Activated naive CD4-positive, alpha-beta T cell treated with anti-CD3 and anti-CD28 coated beads for 36 hours (primary cell): ENCODE measurements at regions not wholly inside any gene's neighbourhood (a gene's known extent, or its start where the extent isn't known, plus 50 kb on each side); places are given as distances from the start of the nearest gene placed in this dataset.

Experiments
- CTCF ChIA-PET: fragments of 350-600 bp; sonication (Branson Sonifier 250); formaldehyde crosslinking; loops from one replicate; lab custom pipeline; 2021; ENCODE audit warnings: antibody characterized with exemption; lab: Charles Lee
- DNase-seq: peaks from one replicate; pipeline ENCODE4 v3.0.0-alpha.2; 2020
- H3K27ac Mint-ChIP-seq: one replicate; pipeline ENCODE4 v1.8.0; 2021; ENCODE audit warnings: mild to moderate bottlenecking, mixed read lengths
- H3K27me3 Mint-ChIP-seq: one replicate; pipeline ENCODE4 v1.8.0; 2021; ENCODE audit warnings: low read depth, mixed read lengths
- H3K36me3 Mint-ChIP-seq: one replicate; pipeline ENCODE4 v1.8.0; 2021; ENCODE audit warnings: low read depth, mixed read lengths
- H3K4me1 Mint-ChIP-seq: one replicate; pipeline ENCODE4 v1.8.0; 2021; ENCODE audit warnings: low read depth, mixed read lengths
- H3K4me3 Mint-ChIP-seq: one replicate; pipeline ENCODE4 v1.8.0; 2021; ENCODE audit warnings: mild to moderate bottlenecking, moderate library complexity, mixed read lengths
- H3K9me3 Mint-ChIP-seq: one replicate; pipeline ENCODE4 v1.8.0; 2021; ENCODE audit warnings: mixed read lengths
- intact Hi-C: fragments of 100-400 bp; cut with micrococcal nuclease; formaldehyde crosslinking; loops from one replicate; pipeline ENCODE4 v1.15.1; 2023

DNA sequence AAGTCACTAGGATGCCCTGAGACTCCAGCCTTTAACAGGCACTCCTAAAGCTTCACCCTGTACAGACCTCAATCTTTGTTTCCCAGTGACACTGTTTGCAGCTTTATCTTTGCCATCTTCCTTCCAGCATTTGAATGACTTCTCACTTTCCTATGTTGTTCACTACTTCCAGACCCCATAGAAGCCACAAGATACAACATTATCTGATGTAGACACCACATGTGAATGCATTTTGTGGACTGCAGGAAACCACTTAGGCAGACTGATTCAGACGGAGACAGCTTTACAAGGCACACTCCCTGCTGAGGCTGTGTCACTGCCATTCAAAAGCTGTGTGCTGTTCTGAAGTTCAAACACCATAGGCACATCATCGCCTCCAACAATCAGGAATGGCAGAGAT, 67.3 kb upstream of the SPATS2L start:
- intact Hi-C loops, result no loop called here
- DNase-seq, result no peak
- Mint-ChIP-seq H3K4me3 (no peak overlapping the region), H3K36me3 (no peaks in the 10 kb centered on the region), H3K4me1 (no peaks in the 10 kb centered on the region), H3K27ac (no peak overlapping the region), H3K27me3 (peaks cover 5% of the 10 kb centered on the region), H3K9me3 (no peaks in the 10 kb centered on the region)
- CTCF ChIA-PET, result interaction anchor here (1.0 kb wide), 1 partner anchor 245 kb away, joined by 4 read pairs; no protein-coding TSS in a partner anchor

- CTCF ChIA-PET, result interaction anchor here (0.6 kb wide), 1 partner anchor 546 kb away, joined by 3 read pairs; no protein-coding TSS in a partner anchor
- no peak for DNase-seq
- H3K4me1 Mint-ChIP-seq, result no peaks in the 10 kb centered on the region
- H3K27me3 Mint-ChIP-seq, result peaks cover 5% of the 10 kb centered on the region
- no peaks in the 10 kb centered on the region for H3K36me3 Mint-ChIP-seq
- no peaks in the 10 kb centered on the region for H3K9me3 Mint-ChIP-seq
- no peak overlapping the region for H3K27ac Mint-ChIP-seq
- intact Hi-C loops, result no loop called here
- H3K4me3 Mint-ChIP-seq, result no peak overlapping the region
These were observed 63.9 kb upstream of the SPATS2L start for GRCh38 chr2:200242570-200242969.

- Mint-ChIP-seq H3K4me3 (no peak overlapping the region), H3K36me3 (no peaks in the 10 kb centered on the region), H3K9me3 (no peaks in the 10 kb centered on the region), H3K27ac (no peak overlapping the region), H3K27me3 (peaks cover 4% of the 10 kb centered on the region), H3K4me1 (no peaks in the 10 kb centered on the region)
- CTCF ChIA-PET, result interaction anchor here (0.6 to 0.7 kb wide), 3 partner anchors 9 to 545 kb away, joined by 3 to 4 read pairs (median 4); no protein-coding TSS in a partner anchor
- DNase-seq, result no peak
- intact Hi-C loops, result no loop called here
These were observed 63.1 kb upstream of the SPATS2L start for GRCh38 chr2:200243441-200243840.

- H3K36me3 Mint-ChIP-seq, result no peaks in the 10 kb centered on the region
- no peak for DNase-seq
- CTCF ChIA-PET, result no interaction called here
These were observed 62.4 kb upstream of the SPATS2L start for GRCh38 chr2:200244111-200244510.

DNA sequence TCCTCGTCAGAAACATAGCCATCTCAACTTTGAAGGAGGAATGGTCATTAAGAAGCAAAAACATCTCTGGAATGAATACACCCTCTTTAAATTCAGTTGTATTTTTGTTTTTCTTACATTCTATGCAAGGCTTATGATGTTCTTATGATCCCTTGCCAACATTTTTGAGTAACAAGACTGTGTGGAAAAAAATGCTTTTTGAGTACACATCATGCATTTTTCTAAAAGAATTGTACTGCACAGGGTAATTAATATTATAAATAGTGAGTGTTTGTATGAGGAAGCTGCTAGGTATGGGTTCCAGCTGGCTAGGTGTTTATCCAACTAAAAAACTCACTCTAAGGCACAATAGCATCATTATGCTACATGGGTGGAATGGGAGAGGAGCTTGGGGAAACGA, 59.0 kb upstream of the SPATS2L start:
- H3K36me3 Mint-ChIP-seq, result no peaks in the 10 kb centered on the region
- H3K4me1 Mint-ChIP-seq, result no peaks in the 10 kb centered on the region
- H3K27me3 Mint-ChIP-seq, result peaks cover 2% of the 10 kb centered on the region
- no peak overlapping the region for H3K4me3 Mint-ChIP-seq
- H3K27ac Mint-ChIP-seq, result no peak overlapping the region
- CTCF ChIA-PET, result no interaction called here
- no peak for DNase-seq
- no peaks in the 10 kb centered on the region for H3K9me3 Mint-ChIP-seq
- intact Hi-C loops, result no loop called here

More at GRCh38 chr2:200244111-200244510, 62.4 kb upstream of the SPATS2L start:
- intact Hi-C loops, result no loop called here
- H3K4me3 Mint-ChIP-seq, result no peak overlapping the region
- H3K27ac Mint-ChIP-seq, result no peak overlapping the region
- H3K9me3 Mint-ChIP-seq, result no peaks in the 10 kb centered on the region
- H3K4me1 Mint-ChIP-seq, result no peaks in the 10 kb centered on the region
- peaks cover 2% of the 10 kb centered on the region for H3K27me3 Mint-ChIP-seq

DNA sequence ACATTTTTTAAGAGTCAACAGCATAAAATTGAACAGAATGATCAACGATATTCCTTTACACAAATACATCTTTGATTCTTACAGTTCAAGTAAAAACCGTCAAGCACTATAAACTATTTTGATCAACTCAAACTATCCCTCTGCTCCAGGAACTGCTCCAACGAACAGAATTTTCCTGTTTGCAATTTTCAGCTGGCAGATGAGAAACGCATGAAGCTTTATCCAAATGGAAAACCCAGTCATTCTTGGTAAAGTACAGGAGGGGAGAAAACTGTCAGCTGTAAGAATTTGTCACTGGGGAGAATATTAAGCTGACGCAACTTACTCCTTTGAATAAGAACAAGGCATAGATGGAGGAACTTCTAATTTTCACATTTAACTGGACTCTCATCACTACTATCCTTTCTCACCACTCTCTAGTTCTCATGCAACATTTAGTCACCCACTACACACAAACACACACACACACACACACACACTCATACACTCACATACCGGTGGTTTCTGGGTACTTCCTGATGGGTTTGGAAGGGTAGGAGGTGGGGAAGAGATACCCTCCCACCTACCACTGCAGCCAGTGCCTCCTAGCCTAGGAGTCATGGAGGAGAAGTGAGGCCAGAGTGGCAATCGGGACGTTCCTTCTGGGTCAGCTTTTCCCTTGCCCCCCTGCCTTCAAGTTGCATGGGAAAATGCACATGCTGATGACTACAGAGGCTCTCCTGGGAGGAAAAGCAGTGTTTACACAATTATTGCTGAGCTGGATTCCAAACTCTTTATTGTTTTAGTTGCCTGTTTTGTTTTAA, 54.0 kb upstream of the SPATS2L start:
- Mint-ChIP-seq H3K4me1 (no peaks in the 10 kb centered on the region), H3K27me3 (peaks cover 2% of the 10 kb centered on the region), H3K36me3 (no peaks in the 10 kb centered on the region), H3K27ac (no peak overlapping the region), H3K4me3 (no peak overlapping the region), H3K9me3 (no peaks in the 10 kb centered on the region)
- DNase-seq, result no peak
- intact Hi-C loops, result no loop called here
- CTCF ChIA-PET, result no interaction called here

DNA sequence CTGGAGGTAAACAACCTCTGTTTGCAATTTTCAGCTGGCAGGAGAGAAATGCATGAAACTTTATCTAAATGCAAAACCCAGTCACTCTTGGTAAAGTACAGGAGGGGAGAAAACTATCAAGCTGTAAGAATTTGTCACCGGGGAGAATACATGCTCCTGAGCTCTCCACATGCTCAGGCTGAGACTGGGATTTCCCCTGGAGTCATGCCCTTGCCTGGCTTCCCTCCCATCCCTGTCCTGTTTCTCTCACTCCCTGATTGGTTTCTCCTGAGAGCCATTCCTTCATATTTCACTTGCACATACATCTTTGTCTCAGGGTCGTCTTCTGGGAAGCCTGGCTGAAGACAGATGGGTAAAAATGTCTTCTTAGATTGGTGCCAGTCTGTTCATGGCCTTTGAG, 52.9 kb upstream of the SPATS2L start:
- DNase-seq, result no peak
- H3K27me3 Mint-ChIP-seq, result peaks cover 2% of the 10 kb centered on the region
- H3K4me1 Mint-ChIP-seq, result no peaks in the 10 kb centered on the region
- H3K27ac Mint-ChIP-seq, result no peak overlapping the region
- H3K36me3 Mint-ChIP-seq, result no peaks in the 10 kb centered on the region
- intact Hi-C loops, result no loop called here
- no peaks in the 10 kb centered on the region for H3K9me3 Mint-ChIP-seq
- no peak overlapping the region for H3K4me3 Mint-ChIP-seq
- CTCF ChIA-PET, result no interaction called here

DNA sequence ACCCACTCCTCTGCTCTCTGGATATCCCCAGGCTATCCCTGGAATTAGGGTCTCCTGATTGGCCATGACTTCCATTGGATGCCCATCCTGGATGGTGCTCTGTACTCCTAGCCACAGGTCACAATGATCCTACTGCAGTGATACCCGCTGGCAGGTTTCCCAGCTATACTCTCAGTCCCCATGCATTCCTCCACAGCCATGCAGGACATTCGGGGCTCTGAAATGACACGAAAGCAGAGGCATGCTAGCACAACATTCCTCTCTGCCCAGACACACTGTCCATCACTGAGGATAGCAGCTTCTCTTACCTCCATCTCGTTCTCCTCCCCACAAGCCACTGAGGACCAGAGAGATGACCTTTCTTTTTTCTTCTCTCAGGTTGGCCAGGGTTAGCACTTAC, 51.7 kb upstream of the SPATS2L start:
- DNase-seq, result no peak
- no peaks in the 10 kb centered on the region for H3K36me3 Mint-ChIP-seq
- H3K27me3 Mint-ChIP-seq, result peaks cover 2% of the 10 kb centered on the region
- no peaks in the 10 kb centered on the region for H3K9me3 Mint-ChIP-seq
- CTCF ChIA-PET, result no interaction called here
- intact Hi-C loops, result no loop called here
- no peaks in the 10 kb centered on the region for H3K4me1 Mint-ChIP-seq
- H3K27ac Mint-ChIP-seq, result no peak overlapping the region
- no peak overlapping the region for H3K4me3 Mint-ChIP-seq

DNA sequence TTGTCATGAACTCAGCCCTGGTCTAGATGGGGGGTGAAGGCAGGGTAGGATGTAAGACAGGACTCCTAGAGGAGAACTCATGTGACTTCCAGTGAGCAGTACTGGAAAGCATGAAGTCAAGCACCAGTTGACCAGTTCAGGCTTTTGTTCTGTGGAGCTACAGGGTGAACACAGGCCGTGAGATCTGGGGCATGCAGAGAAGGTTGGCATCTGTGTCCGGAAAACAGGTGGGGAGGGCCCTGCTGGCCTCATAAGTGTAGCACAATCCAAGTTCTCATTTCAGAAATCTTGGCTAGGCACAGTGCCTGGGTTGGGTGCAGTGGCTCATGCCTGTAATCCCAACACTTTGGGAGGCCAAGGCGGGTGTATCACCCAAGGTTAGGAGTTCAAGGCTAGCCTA, 50.9 kb upstream of the SPATS2L start:
- Mint-ChIP-seq H3K4me3 (no peak overlapping the region), H3K27me3 (peaks cover 2% of the 10 kb centered on the region), H3K27ac (no peak overlapping the region), H3K4me1 (no peaks in the 10 kb centered on the region), H3K36me3 (no peaks in the 10 kb centered on the region), H3K9me3 (no peaks in the 10 kb centered on the region)
- intact Hi-C loops, result no loop called here
- CTCF ChIA-PET, result interaction anchor here (0.6 kb wide), 1 partner anchor 164 kb away, joined by 3 read pairs; no protein-coding TSS in a partner anchor
- no peak for DNase-seq
